HG03175 (cell line): ENCODE measurements at regions not wholly inside any gene's neighbourhood (a gene's known extent, or its start where the extent isn't known, plus 50 kb on each side); places are given as distances from the start of the nearest gene placed in this dataset.

Source experiments
- ATAC-seq: cut with Tn5 transposase; IDR thresholded peaks from one replicate; pipeline ENCODE4 v1.9.1; 2021; ENCODE audit warnings: mild to moderate bottlenecking, moderate library complexity; ENCODE audit not compliant: unreplicated experiment

DNA sequence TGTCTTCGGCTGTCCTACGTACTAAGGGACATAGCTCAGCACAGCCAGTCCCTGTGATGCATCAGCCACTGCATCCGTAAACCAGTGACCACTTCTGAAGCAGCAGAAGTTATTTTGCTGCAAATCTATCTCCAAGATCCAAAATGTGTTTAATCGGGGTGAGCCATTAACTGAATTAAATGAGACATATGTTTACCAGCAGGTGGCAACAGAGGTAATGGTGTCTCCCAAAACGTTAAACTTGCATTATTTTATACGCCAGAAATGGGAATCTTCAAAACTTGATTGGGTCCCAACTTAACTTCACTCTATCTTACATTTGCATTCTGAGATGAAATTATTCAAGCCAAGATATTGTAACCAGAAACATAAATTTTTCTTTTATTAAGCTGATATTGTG lies 75.3 kb upstream of the BOC start:
- ATAC-seq, result no peak

DNA sequence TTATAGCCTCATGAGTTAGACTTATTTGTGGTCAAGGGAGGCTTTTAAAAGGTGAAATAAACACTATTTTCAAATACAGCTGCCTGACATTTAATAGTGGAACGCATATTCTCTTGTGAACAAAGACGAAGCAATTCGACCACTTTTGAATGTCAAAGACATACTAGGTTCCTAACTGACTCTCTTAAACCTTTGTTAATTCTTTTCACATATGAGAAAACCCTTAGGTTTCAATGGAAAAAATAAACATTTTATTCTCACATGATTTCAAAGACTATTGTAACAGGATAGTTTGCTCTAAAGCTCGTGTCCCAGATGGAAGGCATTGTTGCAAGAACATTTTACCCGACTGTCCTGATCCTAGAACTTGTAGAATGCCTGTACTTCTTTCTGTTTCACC lies 74.8 kb upstream of the BOC start:
- ATAC-seq, result no peak

DNA sequence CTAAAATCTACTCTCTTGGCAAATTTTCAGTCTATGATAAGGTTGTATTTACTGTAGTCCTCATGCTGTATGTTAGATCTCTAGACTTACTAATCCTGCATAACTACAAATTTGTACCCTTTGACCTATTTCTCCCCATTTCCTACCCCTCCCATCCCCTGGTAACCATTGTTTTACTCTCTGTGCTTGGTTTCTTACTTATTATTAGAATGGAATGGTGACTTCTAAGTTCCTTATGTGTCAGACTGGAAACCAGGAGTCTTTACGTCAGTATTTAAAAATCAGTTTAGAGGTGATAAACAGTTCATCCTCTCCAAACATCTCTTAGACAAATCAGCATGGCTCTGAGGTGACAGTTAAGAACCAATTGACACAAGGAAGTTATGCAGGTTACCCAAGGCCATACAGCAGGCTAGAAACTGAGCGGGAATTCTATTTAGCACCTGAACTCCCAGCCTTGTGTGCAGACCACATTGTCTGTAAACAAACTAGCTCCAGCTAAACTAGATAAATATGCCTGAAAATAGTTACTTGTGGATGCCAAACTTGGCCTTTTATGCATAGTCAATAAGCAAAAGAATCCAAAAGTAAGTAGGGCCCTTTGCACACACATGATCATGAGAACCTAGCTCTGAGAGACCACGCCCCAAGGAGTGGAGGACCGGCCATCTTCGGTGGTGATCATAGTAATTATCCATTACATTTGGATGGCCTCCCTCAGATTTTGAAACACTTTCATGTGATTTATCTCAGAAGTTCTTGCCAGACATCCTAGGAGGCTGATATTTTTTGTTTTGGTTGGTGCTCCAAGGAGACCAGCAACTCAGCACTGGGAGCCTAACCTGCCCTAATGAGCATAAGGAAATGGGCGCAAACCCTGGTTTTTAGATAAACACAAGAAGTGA lies 72.3 kb upstream of the BOC start:
- ATAC-seq, result no peak

DNA sequence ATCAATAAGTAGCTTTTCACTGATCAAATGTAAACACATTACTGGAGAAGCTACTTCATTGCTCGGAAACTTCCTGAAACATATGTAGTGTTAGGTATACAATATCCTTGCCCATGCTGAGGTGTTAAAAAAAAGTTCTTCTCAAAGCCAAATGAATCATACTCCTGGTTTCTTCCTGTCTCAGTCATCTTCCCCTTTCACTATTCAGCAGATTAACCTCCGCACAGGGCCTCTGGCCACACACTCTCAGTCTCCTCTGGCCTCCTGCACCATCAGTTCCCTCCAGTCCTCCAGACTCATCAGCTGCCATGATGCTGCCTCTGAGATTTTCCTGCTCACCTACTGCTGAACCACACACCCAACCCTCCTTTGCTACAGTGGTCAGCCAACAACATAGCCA lies 70.5 kb upstream of the BOC start:
- ATAC-seq, result no peak

DNA sequence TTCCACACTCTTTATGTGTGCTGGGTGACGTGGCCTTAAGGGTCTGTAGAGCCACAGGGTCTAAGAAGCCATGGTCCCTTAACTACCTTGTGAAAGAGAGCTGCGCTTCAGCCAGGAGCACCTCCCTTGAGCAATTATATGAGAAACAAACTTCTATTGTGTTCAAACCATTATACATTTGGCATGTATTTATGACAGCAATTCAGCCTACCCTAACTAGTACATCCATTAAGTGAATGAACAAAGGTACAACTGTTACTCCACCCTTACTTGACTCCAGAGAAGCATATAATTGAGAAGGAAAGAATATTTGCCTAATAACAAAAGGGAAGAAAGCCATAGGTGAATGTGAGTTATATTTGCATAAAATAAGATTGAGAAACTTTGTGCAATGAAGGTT lies 69.8 kb upstream of the BOC start:
- no peak for ATAC-seq

DNA sequence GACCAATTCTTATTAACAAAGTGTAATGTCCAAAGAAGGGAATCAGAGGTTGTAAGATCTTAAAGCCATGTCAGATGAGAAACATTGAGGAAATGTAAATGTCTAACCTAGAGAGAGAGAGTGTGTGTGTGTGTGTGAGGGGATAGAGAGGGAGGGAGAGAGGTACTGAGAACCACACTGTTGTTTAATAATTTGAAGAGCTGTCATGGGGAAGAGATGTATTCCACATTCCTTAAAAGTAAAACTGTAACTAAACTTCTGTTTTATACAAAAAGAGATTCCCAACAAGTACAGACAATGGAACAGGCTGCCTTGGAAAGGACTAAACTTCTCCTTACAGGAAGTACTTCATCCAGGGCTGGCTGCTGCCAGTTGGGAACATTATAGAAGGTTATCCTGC lies 68.9 kb upstream of the BOC start:
- no peak for ATAC-seq

DNA sequence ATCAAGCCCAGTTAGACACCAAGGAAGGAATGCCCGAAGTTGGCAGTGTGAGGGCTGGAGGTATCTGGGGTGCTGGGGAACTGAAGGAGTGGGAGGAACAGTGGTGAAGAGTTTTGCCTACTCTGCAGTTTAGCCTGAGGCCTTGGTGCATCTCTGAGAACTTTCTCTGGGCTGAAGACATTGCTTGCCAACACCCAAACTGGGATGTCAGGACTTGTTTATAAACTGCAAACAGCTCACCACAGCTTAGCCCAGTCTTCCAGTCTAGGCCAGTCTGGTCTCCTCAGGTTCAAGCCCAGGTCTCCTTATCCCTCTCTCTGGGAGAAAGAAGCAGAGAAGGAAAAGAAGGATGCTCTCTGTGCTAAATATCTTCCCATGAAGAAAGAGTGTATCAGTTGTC lies 68.0 kb upstream of the BOC start:
- ATAC-seq, result no peak

DNA sequence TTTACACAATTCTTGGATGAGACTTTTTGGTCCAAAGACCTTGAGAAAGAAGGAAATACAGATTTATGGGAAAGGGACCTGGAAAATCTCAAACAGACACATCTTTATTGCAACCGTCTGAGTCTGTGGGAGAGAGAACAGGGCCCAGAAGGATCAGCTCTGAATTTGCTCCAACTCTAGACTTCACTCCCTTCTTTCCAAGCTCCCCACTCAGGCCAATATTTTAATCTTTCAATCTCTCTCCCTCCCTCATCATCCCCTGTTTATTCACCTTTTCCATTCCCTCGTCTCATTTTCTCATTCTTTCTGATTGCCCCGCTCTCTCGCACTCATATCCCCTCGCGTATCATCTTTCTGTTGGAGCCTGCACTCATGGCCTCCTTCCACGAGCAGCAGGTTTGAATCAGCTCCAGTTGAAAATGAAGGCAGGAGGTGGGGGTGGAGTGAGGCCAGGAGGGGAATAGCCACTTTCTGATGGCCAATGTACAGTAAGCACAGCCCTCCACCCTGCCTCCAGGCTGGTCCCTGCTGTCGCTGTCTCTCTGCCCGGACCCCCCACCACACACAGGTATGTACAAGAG lies 63.6 kb upstream of the BOC start:
- no peak for ATAC-seq

DNA sequence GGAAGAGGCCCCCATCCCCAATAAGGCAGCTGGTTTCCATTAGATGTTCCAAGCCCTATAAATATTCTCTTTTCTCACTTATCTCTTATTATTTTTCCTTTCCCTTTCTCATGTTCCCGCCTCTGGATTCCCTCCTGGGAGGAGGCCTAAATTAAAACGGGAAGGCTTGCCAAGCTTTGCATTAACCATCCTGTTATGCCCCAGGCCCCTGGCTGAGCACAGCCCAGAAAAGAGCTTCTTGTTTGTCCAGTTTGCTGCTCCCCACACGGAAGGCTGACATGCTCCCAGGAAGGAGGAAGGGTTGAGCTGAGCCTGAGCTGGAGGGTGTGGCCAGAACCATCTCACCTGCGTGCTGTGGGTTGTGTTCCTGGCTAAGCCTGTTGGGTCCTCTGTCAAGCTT lies 63.1 kb upstream of the BOC start:
- no peak for ATAC-seq

DNA sequence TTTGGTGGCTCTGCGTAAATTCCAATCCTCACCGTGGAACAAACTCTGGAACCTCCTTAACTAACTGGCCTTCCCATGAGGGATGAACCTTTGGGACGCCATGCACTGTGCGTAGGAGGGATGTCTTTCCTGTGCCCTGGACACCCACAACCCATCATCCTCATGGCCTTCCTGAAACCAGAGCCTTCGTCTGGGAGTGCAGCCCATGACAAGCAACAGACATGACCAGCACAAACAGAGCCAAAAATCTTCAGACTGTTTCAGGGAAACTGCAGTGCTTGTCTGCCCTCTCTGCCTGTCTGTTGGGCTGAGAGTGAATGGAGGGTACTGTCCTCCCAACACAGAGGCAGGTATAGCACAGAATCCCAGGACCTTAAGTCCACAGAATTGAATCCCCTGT lies 61.1 kb upstream of the BOC start:
- no peak for ATAC-seq

DNA sequence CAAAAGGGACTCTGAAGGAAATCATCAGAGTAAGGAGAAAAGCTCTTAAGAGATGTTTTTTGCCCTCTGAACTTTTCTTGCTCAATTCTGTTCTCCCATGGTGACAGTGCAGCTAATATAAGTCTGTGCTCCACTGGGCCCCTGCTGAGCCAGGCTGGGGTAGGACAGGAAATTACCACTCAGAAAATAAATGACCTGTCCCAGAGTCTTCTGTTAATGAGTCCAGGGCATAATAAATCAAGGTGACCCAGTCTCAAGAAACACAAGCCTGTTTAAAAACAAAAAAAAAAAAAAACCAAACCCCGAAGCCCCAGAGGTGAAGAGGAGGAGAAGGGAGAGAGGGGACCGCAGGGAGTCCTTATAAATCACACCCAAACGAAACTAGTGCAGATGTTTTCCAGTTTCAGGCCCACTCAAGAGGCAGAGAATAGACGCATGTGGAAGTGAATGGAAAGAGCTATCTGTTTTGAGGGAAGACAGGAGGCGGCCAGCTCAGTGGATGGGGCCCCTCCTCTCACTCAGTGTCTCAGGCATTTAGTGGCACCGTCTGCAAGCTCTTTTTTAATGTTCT lies 59.8 kb upstream of the BOC start:
- ATAC-seq, result no peak

DNA sequence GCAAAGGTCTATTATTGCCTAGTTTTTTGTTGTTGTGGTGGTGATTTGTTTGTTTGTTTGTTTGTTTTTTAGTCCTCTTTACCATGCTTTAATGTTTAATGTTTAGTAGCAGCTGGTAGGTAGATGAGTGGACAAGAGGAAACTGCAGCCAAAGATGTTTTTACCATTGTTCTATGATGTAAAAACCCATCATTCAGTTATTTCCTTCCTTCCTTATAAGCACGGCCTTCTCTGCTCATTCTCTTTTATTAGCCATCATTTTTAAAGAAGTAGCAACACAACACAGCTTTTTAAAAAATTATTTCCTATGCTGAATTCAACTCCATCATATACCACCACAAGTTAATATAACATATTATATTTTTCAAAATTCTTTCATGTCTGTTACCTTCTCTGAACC lies 58.5 kb upstream of the BOC start:
- no peak for ATAC-seq

DNA sequence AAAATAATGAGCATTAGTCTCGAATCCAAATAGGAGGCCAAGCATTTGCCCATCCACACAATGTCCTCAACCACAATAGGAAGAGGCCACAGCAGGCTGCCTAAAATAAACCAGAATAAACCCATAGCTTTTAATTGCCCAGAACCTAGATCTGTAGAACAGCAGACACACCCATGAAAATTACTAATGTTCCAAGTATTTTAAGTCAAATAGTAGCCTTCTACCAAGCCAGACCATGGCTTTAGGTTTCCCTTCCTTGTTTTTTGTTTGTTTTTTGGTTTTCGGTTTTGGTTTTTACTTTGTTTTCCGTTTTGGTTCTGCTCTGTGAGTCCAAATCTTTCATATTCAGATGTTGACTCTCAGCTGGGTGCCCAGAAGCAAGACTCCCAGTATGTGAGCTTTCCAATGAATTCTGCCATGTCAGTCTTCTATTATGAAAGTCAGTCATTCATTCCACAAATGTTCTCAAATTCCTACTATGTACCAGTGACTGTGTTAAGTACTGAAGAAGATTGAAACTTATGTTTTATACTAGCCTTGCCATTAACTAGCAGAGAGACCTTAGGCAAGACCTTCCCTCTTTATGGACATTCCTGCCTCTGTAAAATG lies 57.8 kb upstream of the BOC start:
- peak; percentile 61 for ATAC-seq

DNA sequence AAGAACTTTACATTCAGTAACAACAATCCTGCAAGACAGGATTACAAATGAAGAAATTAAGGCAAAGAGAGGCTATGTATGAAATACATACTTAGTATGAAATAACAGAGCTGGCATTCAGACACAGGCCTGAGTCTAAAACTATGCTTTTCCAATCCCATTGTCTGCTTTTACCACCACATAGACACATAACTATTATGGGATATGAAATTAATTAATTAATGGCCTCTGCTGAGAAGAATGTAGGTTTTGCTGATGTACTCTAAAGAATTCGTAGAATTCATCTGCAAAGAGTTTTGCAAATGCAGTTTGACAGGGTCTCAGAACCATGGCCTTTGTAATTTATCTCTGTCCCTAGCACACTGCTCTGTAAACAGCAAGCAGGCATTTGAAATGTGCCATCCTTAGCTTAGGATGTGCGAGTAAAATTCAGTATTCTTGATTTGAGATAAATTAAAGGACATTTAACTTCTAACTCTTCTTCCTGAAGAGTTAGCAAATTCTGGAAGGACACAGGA lies 54.5 kb upstream of the BOC start:
- ATAC-seq, result no peak

DNA sequence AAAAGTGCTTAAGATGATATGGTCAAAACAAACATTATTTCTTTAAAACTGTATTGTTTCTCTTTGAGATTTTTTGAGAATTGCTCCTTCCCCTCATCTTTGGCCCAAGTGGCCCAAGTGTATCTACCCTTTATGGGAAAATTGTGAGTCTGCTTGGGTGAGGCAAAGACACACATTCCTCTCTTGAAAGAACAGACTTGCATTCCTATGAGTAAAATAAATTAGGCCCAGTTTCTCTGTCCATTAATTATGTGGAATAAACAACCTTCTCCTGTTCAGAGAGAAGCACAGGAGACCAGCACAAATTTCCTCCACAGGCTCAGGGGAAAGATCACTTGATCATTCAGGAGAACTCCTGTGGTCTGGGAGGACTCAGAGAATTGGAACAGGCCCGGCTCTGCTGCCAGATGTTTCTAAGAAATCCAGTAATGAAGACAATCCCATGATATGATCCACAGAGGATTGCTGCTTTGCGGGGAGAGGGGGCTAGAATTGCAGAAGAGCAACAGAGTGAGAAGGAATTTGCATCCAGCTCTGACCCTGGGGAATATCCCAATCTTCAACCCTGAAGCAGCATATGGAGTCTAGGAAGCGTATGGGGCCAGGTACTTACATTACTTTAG lies 53.8 kb upstream of the BOC start:
- ATAC-seq, result no peak

DNA sequence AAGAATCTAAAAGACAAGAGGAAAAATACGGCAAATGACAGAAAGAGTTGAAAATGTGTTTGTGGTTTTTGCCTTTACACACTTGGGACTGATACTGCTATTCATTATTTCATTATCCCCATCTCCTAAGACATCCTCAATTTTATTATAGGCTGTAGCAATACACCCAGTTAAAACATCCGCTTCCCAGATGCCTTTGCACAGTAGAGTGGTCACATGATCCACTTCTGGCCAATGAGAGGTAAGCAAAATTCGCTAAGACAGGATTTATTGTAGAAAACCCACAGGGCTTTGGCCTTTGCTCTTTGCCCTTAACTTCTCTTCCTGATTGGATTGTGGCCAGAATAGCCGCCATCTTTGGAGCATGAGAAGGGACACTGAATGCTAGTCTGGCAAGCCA lies 53.2 kb upstream of the BOC start:
- ATAC-seq, result no peak
